Lower lobe of right lung (tissue), 2 donors: ENCODE measurements at regions not wholly inside any gene's neighbourhood (a gene's known extent, or its start where the extent isn't known, plus 50 kb on each side); places are given as distances from the start of the nearest gene placed in this dataset.

ENCODE experiments used
- ATAC-seq, 2 donors: fragments of 200-7000 bp; cut with Tn5 transposase; one replicate each; pipeline ENCODE4 v1.9.1; 2020 to 2022; ENCODE audit warnings: mild to moderate bottlenecking in 2 of 2, moderate library complexity in 2 of 2
- DNase-seq: peaks from one replicate; pipeline ENCODE4 v3.0.0-alpha.2; 2020
- H3K27ac ChIP-seq: fragments of 200-600 bp; one replicate; pipeline ENCODE4 v1.8.0; 2022
- H3K27me3 ChIP-seq: fragments of 200-600 bp; one replicate; pipeline ENCODE4 v1.8.0; 2022; ENCODE audit warnings: low read depth
- H3K36me3 ChIP-seq: fragments of 200-600 bp; one replicate; pipeline ENCODE4 v1.8.0; 2022; ENCODE audit warnings: mild to moderate bottlenecking
- H3K4me1 ChIP-seq: fragments of 200-600 bp; one replicate; pipeline ENCODE4 v1.8.0; 2022
- H3K4me3 ChIP-seq: fragments of 200-600 bp; one replicate; pipeline ENCODE4 v1.8.0; 2022; ENCODE audit warnings: mild to moderate bottlenecking
- H3K9me3 ChIP-seq: fragments of 200-600 bp; one replicate; pipeline ENCODE4 v1.8.0; 2022
- intact Hi-C: fragments of 100-400 bp; cut with DNase I; formaldehyde crosslinking; loops from one replicate; pipeline ENCODE4 v1.11.0; 2022
- TF ChIP-seq, protein P1 (sequence below): fragments of 200-600 bp; IDR thresholded peaks from one replicate; pipeline ENCODE4 v1.8.0; 2022; ENCODE audit warnings: antibody characterized with exemption, mild to moderate bottlenecking
- donor health status: DM: no; HTN: yes; CAD: no; lungs with severe emphysema.

DNA sequence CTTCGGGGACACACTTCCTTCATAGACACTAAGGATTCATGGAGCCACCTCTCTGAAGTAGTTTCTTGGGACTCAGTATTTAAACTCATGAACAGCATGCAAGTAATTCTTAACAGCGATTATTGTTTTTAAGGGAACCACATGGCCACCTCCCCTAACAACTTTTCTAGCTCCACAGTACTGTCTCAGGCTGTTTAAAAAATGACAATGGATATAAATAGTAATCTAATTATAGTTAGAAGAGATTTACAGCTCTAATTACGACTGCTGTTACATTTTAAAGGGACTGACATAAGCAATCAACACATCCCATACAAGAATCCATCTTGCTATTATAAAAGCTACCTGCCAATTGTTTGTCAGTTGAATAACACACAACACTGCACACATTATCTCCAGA, 72.1 kb upstream of the HDGFL1 start:
- Histone ChIP-seq H3K4me3 (no peak overlapping the region), H3K27ac (no peak overlapping the region), H3K27me3 (no peaks in the 10 kb centered on the region), H3K9me3 (no peaks in the 10 kb centered on the region), H3K36me3 (no peaks in the 10 kb centered on the region), H3K4me1 (no peaks in the 10 kb centered on the region)
- DNase-seq (no peak), ATAC-seq (no peak)
- TF ChIP-seq, protein P1, sequence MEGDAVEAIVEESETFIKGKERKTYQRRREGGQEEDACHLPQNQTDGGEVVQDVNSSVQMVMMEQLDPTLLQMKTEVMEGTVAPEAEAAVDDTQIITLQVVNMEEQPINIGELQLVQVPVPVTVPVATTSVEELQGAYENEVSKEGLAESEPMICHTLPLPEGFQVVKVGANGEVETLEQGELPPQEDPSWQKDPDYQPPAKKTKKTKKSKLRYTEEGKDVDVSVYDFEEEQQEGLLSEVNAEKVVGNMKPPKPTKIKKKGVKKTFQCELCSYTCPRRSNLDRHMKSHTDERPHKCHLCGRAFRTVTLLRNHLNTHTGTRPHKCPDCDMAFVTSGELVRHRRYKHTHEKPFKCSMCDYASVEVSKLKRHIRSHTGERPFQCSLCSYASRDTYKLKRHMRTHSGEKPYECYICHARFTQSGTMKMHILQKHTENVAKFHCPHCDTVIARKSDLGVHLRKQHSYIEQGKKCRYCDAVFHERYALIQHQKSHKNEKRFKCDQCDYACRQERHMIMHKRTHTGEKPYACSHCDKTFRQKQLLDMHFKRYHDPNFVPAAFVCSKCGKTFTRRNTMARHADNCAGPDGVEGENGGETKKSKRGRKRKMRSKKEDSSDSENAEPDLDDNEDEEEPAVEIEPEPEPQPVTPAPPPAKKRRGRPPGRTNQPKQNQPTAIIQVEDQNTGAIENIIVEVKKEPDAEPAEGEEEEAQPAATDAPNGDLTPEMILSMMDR, result no peak
- intact Hi-C loops, result no loop called here

GRCh38 chr6:22499815-22500214, 69.6 kb upstream of the HDGFL1 start:
- ATAC-seq (no peak), DNase-seq (no peak)
- Histone ChIP-seq H3K4me3 (no peak overlapping the region), H3K27me3 (no peaks in the 10 kb centered on the region), H3K27ac (no peak overlapping the region), H3K36me3 (no peaks in the 10 kb centered on the region), H3K4me1 (no peaks in the 10 kb centered on the region), H3K9me3 (no peaks in the 10 kb centered on the region)
- intact Hi-C loops, result no loop called here
- TF ChIP-seq, protein P1, result no peak

- Histone ChIP-seq H3K27ac (no peak overlapping the region), H3K4me3 (no peak overlapping the region), H3K36me3 (no peaks in the 10 kb centered on the region), H3K4me1 (no peaks in the 10 kb centered on the region), H3K27me3 (no peaks in the 10 kb centered on the region), H3K9me3 (no peaks in the 10 kb centered on the region)
- intact Hi-C loops, result no loop called here
- ATAC-seq, result no peak
- no peak for DNase-seq
- TF ChIP-seq, protein P1, result no peak
Observed at GRCh38 chr6:22506496-22506895, 62.9 kb upstream of the HDGFL1 start.

DNA sequence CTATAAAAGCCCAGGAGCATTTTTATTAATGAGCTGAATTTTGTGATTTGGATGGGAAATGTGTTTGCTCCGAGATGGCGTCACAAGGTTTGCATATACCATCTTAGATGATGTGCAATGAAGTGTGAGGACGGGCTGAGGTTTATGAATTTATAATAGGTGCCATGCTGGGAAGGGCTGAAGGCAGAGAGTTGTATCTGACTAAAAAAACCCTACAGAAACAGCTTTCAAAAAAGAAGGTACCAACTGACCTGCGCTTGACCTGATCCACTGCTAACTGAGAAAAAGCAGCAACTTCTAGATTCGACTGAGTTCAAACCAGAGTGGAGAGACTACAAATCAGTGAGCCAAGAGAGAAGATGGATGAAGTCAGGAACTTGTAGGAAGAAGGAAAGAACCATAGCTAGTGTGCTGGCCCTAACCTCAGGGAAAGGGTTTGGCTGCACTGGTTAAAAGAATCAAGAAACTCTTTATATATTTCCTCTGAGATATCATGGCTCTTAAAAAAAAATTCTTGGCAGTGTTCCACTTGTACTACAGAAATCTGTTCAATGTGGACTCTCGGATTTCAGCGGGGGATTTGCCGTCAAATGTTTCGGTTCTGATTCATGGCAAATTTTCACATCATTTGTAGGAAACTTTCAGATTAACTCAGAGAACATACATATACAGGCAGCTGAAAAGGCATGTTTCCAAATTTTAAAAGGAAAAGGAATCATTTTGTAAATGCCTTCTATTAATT, 56.5 kb upstream of the HDGFL1 start:
- H3K9me3 ChIP-seq, result no peaks in the 10 kb centered on the region
- no peaks in the 10 kb centered on the region for H3K4me1 ChIP-seq
- TF ChIP-seq, protein P1, result no peak
- H3K27me3 ChIP-seq, result no peaks in the 10 kb centered on the region
- no peak overlapping the region for H3K4me3 ChIP-seq
- no peak overlapping the region for H3K27ac ChIP-seq
- no peak for DNase-seq
- H3K36me3 ChIP-seq, result no peaks in the 10 kb centered on the region
- intact Hi-C loops, result no loop called here
- ATAC-seq, result no peak

DNA sequence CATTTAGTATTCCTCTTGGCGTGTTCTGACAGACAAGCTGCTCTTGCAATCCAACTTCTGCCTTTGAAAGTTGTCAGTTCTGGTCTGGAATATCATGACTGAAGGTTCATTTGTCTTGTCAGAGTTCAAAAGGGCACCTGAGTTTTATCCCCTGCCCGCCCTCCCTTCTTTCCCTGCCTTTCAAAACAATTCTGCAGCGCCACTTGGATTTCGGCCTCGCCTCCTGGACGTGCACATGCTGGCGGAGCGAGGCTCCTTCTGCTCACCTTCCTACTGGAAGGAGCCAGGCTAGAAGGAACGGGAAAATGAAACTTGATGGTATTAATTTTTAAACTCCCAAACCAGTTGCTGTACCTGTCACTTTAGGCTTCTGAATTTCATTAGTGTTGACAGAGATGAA, 55.7 kb upstream of the HDGFL1 start:
- TF ChIP-seq, protein P1, result no peak
- Histone ChIP-seq H3K27ac (no peak overlapping the region), H3K4me3 (no peak overlapping the region), H3K9me3 (no peaks in the 10 kb centered on the region), H3K4me1 (no peaks in the 10 kb centered on the region), H3K27me3 (no peaks in the 10 kb centered on the region), H3K36me3 (no peaks in the 10 kb centered on the region)
- ATAC-seq (no peak), DNase-seq (no peak)
- intact Hi-C loops, result no loop called here
